MM.1S (cell line): ENCODE measurements at regions not wholly inside any gene's neighbourhood (a gene's known extent, or its start where the extent isn't known, plus 50 kb on each side); places are given as distances from the start of the nearest gene placed in this dataset.
"Not testable (repeated sequence)": the region's sequence is repeated elsewhere in the genome, so short reads cannot be mapped to it uniquely, and the experiment has no call there.

Source experiments
- DNase-seq: peaks from one replicate; pipeline ENCODE4 v3.0.0-alpha.2; 2015
- H2AFZ ChIP-seq: fragments of 300-600 bp; sonication (generic); 2 replicates; pipeline ENCODE4 v1.6.0; 2016; ENCODE audit warnings: antibody characterized with exemption, low read length
- H3F3A ChIP-seq: fragments of 300-600 bp; sonication (generic); 2 replicates; pipeline ENCODE4 v1.6.1; 2016; ENCODE audit warnings: mild to moderate bottlenecking, antibody characterized with exemption, low read length, moderate library complexity, mixed read lengths; ENCODE audit not compliant: insufficient read depth
- H3K27ac ChIP-seq: fragments of 300-600 bp; sonication (generic); 2 replicates; pipeline ENCODE4 v1.5.1; 2016; ENCODE audit warnings: mild to moderate bottlenecking, low read length
- H3K27me3 ChIP-seq: fragments of 300-600 bp; sonication (generic); replicated peaks from 2 replicates; pipeline ENCODE4 v1.6.0; 2016; ENCODE audit warnings: low read length; ENCODE audit not compliant: insufficient read depth
- H3K36me3 ChIP-seq: fragments of 300-600 bp; sonication (generic); replicated peaks from 2 replicates; pipeline ENCODE4 v1.6.1; 2016; ENCODE audit warnings: mild to moderate bottlenecking, low read length, mixed read lengths; ENCODE audit not compliant: insufficient read depth
- H3K4me1 ChIP-seq: fragments of 300-600 bp; sonication (generic); 2 replicates; pipeline ENCODE4 v1.6.1; 2016; ENCODE audit warnings: low read length, mixed read lengths
- H3K4me2 ChIP-seq: fragments of 300-600 bp; sonication (generic); 2 replicates; pipeline ENCODE4 v1.6.0; 2016; ENCODE audit warnings: low read depth, low read length
- H3K4me3 ChIP-seq: fragments of 300-600 bp; sonication (generic); 2 replicates; pipeline ENCODE4 v1.5.1; 2016; ENCODE audit warnings: low read length, mixed read lengths
- H3K79me2 ChIP-seq: fragments of 300-600 bp; sonication (generic); 2 replicates; pipeline ENCODE4 v1.6.1; 2016; ENCODE audit warnings: mixed run types, low read length, mixed read lengths
- H3K9ac ChIP-seq: fragments of 300-600 bp; sonication (generic); 2 replicates; pipeline ENCODE4 v1.6.1; 2016; ENCODE audit warnings: low read length, mixed read lengths
- H3K9me2 ChIP-seq: fragments of 300-600 bp; sonication (generic); replicated peaks from 2 replicates; pipeline ENCODE4 v1.6.1; 2016; ENCODE audit warnings: mild to moderate bottlenecking, low read length, mixed read lengths; ENCODE audit not compliant: insufficient read depth
- H3K9me3 ChIP-seq: fragments of 300-600 bp; sonication (generic); replicated peaks from 2 replicates; pipeline ENCODE4 v1.6.1; 2016; ENCODE audit warnings: mild to moderate bottlenecking, low read length, mixed read lengths; ENCODE audit not compliant: insufficient read depth
- H4K20me1 ChIP-seq: fragments of 300-600 bp; sonication (generic); 2 replicates; pipeline ENCODE4 v1.6.1; 2016; ENCODE audit warnings: mild to moderate bottlenecking, low read length, moderate library complexity, mixed read lengths; ENCODE audit not compliant: insufficient read depth
- CTCF ChIP-seq: fragments of 300-600 bp; sonication (generic); IDR thresholded peaks from 2 replicates; pipeline ENCODE4 v1.5.1; 2016; ENCODE audit warnings: antibody characterized with exemption, low read length, mixed read lengths

DNA sequence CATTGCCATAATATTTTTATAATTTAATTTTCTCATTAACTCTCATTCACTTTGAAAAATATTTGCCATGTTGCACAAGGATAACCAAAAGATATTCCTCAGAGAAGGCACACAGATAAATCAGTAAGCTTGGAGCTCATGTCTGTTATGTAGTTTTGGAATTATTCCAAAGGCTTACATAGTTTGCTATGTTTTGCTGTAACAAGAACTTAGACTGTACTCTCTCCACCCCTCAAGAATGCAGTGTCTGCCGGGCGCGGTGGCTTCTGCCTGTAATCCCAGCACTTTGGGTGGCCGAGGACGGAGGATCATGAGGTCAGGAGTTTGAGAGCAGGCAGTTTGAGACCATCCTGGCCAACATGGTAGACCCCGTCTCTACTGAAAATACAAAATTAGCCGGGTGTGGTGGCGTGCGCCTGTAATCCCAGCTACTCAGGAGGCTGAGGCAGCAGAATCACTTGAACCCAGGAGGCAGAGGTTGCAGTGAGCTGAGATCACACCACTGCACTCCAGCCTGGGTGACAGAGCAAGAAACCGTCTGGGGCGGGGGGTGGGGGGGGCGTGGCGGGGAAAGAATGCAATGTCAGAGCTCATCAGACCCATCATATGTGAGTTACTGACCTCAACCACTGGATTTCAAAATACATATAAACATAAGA is 351.0 kb downstream of the SPATA31A6 start:
- not testable (repeated sequence) for H3K27me3 ChIP-seq, H3K9ac ChIP-seq, H3K4me1 ChIP-seq, H3K4me2 ChIP-seq, H3F3A ChIP-seq, H3K27ac ChIP-seq, H3K9me2 ChIP-seq, H3K4me3 ChIP-seq, H3K36me3 ChIP-seq, DNase-seq, H4K20me1 ChIP-seq, H3K9me3 ChIP-seq, H3K79me2 ChIP-seq, H2AFZ ChIP-seq

GRCh38 chr9:42534984-42535325 is 351.5 kb downstream of the SPATA31A6 start:
- H3F3A ChIP-seq, H3K27me3 ChIP-seq, H3K36me3 ChIP-seq, H3K9me3 ChIP-seq, H3K4me1 ChIP-seq, H3K79me2 ChIP-seq, H3K27ac ChIP-seq, H2AFZ ChIP-seq, H4K20me1 ChIP-seq, H3K9me2 ChIP-seq, H3K4me2 ChIP-seq, H3K9ac ChIP-seq, H3K4me3 ChIP-seq: not testable (repeated sequence)
- peak; percentile 6 for DNase-seq
- TF ChIP-seq CTCF = peak; percentile 8; the same call in 1 of the 2 replicates

- not testable (repeated sequence) for H3K4me2 ChIP-seq, H3K79me2 ChIP-seq, H3K4me1 ChIP-seq, H3K4me3 ChIP-seq, H3K9ac ChIP-seq, H3K9me3 ChIP-seq, H3F3A ChIP-seq, H3K27me3 ChIP-seq, H4K20me1 ChIP-seq, H3K27ac ChIP-seq, DNase-seq, H2AFZ ChIP-seq, H3K36me3 ChIP-seq, H3K9me2 ChIP-seq
Observed at GRCh38 chr9:42550789-42551357, 367.4 kb downstream of the SPATA31A6 start.

- not testable (repeated sequence) for H3K9ac ChIP-seq, H3K36me3 ChIP-seq, H3K4me1 ChIP-seq, H3K9me3 ChIP-seq, DNase-seq, H3K9me2 ChIP-seq, H3K4me2 ChIP-seq, H3K4me3 ChIP-seq, H3K27me3 ChIP-seq, H4K20me1 ChIP-seq, H3F3A ChIP-seq, H3K79me2 ChIP-seq, H3K27ac ChIP-seq, H2AFZ ChIP-seq
Observed at GRCh38 chr9:42568530-42568929, 385.1 kb downstream of the SPATA31A6 start.

- not testable (repeated sequence) for DNase-seq, H3K9ac ChIP-seq, H3K27me3 ChIP-seq, H3K27ac ChIP-seq, H2AFZ ChIP-seq, H3K4me3 ChIP-seq, H4K20me1 ChIP-seq, H3K4me1 ChIP-seq, H3K79me2 ChIP-seq, H3K9me2 ChIP-seq, H3K9me3 ChIP-seq, H3K4me2 ChIP-seq, H3K36me3 ChIP-seq, H3F3A ChIP-seq
Observed at GRCh38 chr9:42568942-42569556, 385.6 kb downstream of the SPATA31A6 start.

GRCh38 chr9:42577851-42578250 is 394.4 kb downstream of the SPATA31A6 start:
- not testable (repeated sequence) for H2AFZ ChIP-seq, H3K27me3 ChIP-seq, H3K79me2 ChIP-seq, H3K9me2 ChIP-seq, H3K27ac ChIP-seq, DNase-seq, H3K36me3 ChIP-seq, H3K4me1 ChIP-seq, H3K4me3 ChIP-seq, H3K9ac ChIP-seq, H3F3A ChIP-seq, H3K9me3 ChIP-seq, H4K20me1 ChIP-seq, H3K4me2 ChIP-seq
